Progenitor cell of endocrine pancreas (in vitro differentiated cells): ENCODE measurements at regions not wholly inside any gene's neighbourhood (a gene's known extent, or its start where the extent isn't known, plus 50 kb on each side); places are given as distances from the start of the nearest gene placed in this dataset.
"Not testable (repeated sequence)": the region's sequence is repeated elsewhere in the genome, so short reads cannot be mapped to it uniquely, and the experiment has no call there.

Experiments used
- DNase-seq: peaks from one replicate; pipeline ENCODE4 v3.0.0; 2021; ENCODE audit warnings: low spot score; ENCODE audit not compliant: unreplicated experiment
- H3K27ac Mint-ChIP-seq: 2 replicates; pipeline ENCODE4 v1.8.0; 2021; ENCODE audit warnings: mild to moderate bottlenecking, moderate library complexity, mixed read lengths
- H3K27me3 Mint-ChIP-seq: 2 replicates; pipeline ENCODE4 v1.8.0; 2021; ENCODE audit warnings: mixed read lengths
- H3K36me3 Mint-ChIP-seq: 2 replicates; pipeline ENCODE4 v1.8.0; 2022; ENCODE audit warnings: mixed read lengths; ENCODE audit not compliant: insufficient read depth
- H3K4me1 Mint-ChIP-seq: 2 replicates; pipeline ENCODE4 v1.8.0; 2021; ENCODE audit warnings: low read depth, mixed read lengths
- H3K4me3 Mint-ChIP-seq: 2 replicates; pipeline ENCODE4 v1.8.0; 2021; ENCODE audit warnings: low read depth, mild to moderate bottlenecking, moderate library complexity, mixed read lengths
- H3K9me3 Mint-ChIP-seq: 2 replicates; pipeline ENCODE4 v1.8.0; 2021; ENCODE audit warnings: low read depth, mixed read lengths
- TF ChIP-seq, protein P1 (sequence below): fragments of 200-600 bp; sonication (generic); IDR thresholded peaks from one replicate; pipeline ENCODE4 v1.5.0; 2021; ENCODE audit warnings: antibody characterized with exemption, mild to moderate bottlenecking; ENCODE audit not compliant: unreplicated experiment

- H3K36me3 Mint-ChIP-seq, H3K27me3 Mint-ChIP-seq, H3K4me3 Mint-ChIP-seq, H3K9me3 Mint-ChIP-seq, H3K27ac Mint-ChIP-seq, DNase-seq: not testable (repeated sequence)
- peaks cover 16% of the 10 kb centered on the region for H3K4me1 Mint-ChIP-seq
Observed at GRCh38 chr4:9547470-9547869, 103.3 kb downstream of the DEFB131A start.

DNA sequence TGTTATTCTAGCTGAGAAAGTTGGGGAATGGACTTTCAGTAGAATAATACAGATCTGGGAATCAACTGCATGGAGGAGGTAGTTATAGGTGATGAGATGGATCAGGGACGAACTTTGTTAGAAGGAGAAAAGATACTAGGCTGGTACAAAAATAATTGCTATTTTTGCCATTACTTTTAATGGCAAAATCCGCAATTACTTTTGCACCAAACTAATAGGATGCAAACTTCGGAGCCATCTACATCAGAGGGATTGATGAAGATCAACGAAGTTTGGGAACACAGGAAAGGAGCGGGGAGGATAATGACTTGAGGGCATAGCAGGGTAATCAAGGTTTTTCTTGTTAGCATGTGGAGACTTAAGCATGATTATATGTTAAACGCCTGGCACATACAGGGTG is 111.9 kb downstream of the DEFB131A start:
- H3K4me3 Mint-ChIP-seq, H3K36me3 Mint-ChIP-seq, DNase-seq, H3K27me3 Mint-ChIP-seq, H3K9me3 Mint-ChIP-seq, H3K27ac Mint-ChIP-seq, H3K4me1 Mint-ChIP-seq: not testable (repeated sequence)

GRCh38 chr4:9577869-9578268 is 133.7 kb downstream of the DEFB131A start:
- Mint-ChIP-seq H3K9me3 (peaks cover 41% of the 10 kb centered on the region), H3K36me3 (peaks cover 15% of the 10 kb centered on the region)
- H3K4me1 Mint-ChIP-seq, H3K27me3 Mint-ChIP-seq, DNase-seq, H3K27ac Mint-ChIP-seq, H3K4me3 Mint-ChIP-seq: not testable (repeated sequence)

GRCh38 chr4:9582880-9583279 is 138.7 kb downstream of the DEFB131A start:
- DNase-seq, H3K36me3 Mint-ChIP-seq, H3K4me3 Mint-ChIP-seq, H3K4me1 Mint-ChIP-seq, H3K27me3 Mint-ChIP-seq: not testable (repeated sequence)
- Mint-ChIP-seq H3K9me3 (peaks cover 16% of the 10 kb centered on the region), H3K27ac (peak overlapping the region; percentile 52)

- Mint-ChIP-seq H3K27me3 (no peaks in the 10 kb centered on the region), H3K9me3 (no peaks in the 10 kb centered on the region), H3K4me3 (no peak overlapping the region), H3K4me1 (peaks cover 7% of the 10 kb centered on the region), H3K36me3 (peaks cover 2% of the 10 kb centered on the region), H3K27ac (no peak overlapping the region)
- DNase-seq: no peak
- TF ChIP-seq, protein P1, sequence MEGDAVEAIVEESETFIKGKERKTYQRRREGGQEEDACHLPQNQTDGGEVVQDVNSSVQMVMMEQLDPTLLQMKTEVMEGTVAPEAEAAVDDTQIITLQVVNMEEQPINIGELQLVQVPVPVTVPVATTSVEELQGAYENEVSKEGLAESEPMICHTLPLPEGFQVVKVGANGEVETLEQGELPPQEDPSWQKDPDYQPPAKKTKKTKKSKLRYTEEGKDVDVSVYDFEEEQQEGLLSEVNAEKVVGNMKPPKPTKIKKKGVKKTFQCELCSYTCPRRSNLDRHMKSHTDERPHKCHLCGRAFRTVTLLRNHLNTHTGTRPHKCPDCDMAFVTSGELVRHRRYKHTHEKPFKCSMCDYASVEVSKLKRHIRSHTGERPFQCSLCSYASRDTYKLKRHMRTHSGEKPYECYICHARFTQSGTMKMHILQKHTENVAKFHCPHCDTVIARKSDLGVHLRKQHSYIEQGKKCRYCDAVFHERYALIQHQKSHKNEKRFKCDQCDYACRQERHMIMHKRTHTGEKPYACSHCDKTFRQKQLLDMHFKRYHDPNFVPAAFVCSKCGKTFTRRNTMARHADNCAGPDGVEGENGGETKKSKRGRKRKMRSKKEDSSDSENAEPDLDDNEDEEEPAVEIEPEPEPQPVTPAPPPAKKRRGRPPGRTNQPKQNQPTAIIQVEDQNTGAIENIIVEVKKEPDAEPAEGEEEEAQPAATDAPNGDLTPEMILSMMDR: no peak
Observed at GRCh38 chr4:9592010-9592409, 147.8 kb downstream of the DEFB131A start.

DNA sequence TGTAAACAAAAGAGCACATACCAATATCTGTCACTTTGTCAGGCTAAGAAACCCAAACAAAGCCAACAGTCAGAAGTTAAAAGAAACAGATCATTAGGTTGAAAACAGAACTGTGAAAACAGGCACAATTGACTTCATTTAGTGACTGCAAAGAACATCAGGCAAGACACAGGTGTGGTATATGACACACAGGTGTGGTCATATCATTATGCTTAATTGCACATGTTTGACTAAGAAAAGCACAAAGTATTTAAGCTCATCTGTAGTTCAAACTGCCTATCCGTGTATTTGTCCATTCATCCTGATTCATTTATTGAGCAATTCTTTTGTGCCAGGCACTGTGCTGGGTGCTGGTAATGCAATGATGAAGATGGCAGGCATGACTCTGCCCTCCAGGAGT is 150.7 kb downstream of the DEFB131A start:
- Mint-ChIP-seq H3K4me3 (no peak overlapping the region), H3K36me3 (peaks cover 5% of the 10 kb centered on the region), H3K9me3 (peaks cover 3% of the 10 kb centered on the region), H3K27ac (no peak overlapping the region), H3K4me1 (peaks cover 21% of the 10 kb centered on the region), H3K27me3 (no peaks in the 10 kb centered on the region)
- TF ChIP-seq, protein P1: no peak
- DNase-seq: no peak

DNA sequence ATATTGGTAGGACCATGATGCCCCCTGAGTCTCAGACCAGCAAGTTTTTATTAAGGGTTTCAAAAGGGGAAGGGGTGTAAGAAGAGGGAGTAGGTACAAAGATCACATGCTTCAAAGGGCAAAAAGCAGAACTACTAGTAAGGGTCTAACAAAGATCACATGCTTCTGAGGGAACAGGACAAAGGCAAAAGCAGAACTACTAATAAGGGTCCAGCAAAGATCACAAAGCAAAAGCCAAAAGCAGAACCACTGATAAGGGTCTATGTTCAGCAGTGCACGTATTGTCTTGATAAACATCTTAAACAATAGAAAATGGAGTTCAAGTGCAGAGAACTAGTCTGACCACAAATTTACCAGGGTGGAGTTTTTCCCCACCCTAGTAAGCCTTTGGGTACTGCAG is 151.3 kb downstream of the DEFB131A start:
- Mint-ChIP-seq H3K4me1 (peaks cover 26% of the 10 kb centered on the region), H3K27ac (peak overlapping the region; percentile 34)
- not testable (repeated sequence) for H3K27me3 Mint-ChIP-seq, DNase-seq, H3K4me3 Mint-ChIP-seq, H3K36me3 Mint-ChIP-seq, H3K9me3 Mint-ChIP-seq

DNA sequence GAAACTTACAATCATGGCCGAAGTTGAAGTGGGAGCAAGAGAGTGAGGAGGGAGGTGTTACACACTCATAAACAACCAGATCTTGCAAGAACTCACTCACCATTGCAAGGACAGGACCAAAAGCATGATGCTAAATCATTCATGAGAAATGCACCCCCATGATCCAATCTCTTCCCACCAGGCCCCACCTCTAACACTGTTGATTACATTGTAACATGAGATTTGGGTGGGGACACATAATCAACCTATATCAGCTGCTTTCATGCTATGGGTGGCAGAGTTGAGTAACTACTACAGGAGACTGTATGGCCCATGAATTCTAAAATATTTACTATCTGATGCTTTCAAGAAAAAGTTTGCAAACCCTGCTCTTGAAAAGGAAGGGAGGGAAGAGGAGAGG is 155.1 kb downstream of the DEFB131A start:
- peaks cover 6% of the 10 kb centered on the region for H3K36me3 Mint-ChIP-seq
- DNase-seq: no peak
- peaks cover 54% of the 10 kb centered on the region for H3K4me1 Mint-ChIP-seq
- no peak overlapping the region for H3K27ac Mint-ChIP-seq
- peaks cover 3% of the 10 kb centered on the region for H3K9me3 Mint-ChIP-seq
- H3K27me3 Mint-ChIP-seq: no peaks in the 10 kb centered on the region
- TF ChIP-seq, protein P1: no peak
- H3K4me3 Mint-ChIP-seq: no peak overlapping the region
